HG03558 (cell line): ENCODE measurements at regions not wholly inside any gene's neighbourhood (a gene's known extent, or its start where the extent isn't known, plus 50 kb on each side); places are given as distances from the start of the nearest gene placed in this dataset.
A peak's percentile ranks its signal among the peaks of the same experiment; 100 is the strongest.

Experiments
- ATAC-seq: cut with Tn5 transposase; IDR thresholded peaks from one replicate; pipeline ENCODE4 v1.9.1; 2021; ENCODE audit warnings: moderate number of reproducible peaks; ENCODE audit not compliant: unreplicated experiment; ENCODE audit errors: extremely low read depth

- ATAC-seq: no peak
Observed at GRCh38 chr17:5781236-5781927, 197.1 kb upstream of the NLRP1 start.

GRCh38 chr17:5783269-5783668 is 199.0 kb upstream of the NLRP1 start:
- ATAC-seq: no peak

GRCh38 chr17:5783851-5784250 is 199.5 kb upstream of the NLRP1 start:
- no peak for ATAC-seq

- ATAC-seq: no peak
Observed at GRCh38 chr17:5784791-5785190, 200.5 kb upstream of the NLRP1 start.

- no peak for ATAC-seq
Observed at GRCh38 chr17:5785338-5785737, 201.0 kb upstream of the NLRP1 start.

GRCh38 chr17:5785867-5786509 is 201.7 kb upstream of the NLRP1 start:
- peak; percentile 40 for ATAC-seq

GRCh38 chr17:5786510-5786875 is 202.2 kb upstream of the NLRP1 start:
- no peak for ATAC-seq

- ATAC-seq: no peak
Observed at GRCh38 chr17:5788266-5788900, 204.1 kb upstream of the NLRP1 start.

GRCh38 chr17:5789528-5789927 is 205.2 kb upstream of the NLRP1 start:
- ATAC-seq: no peak

- no peak for ATAC-seq
Observed at GRCh38 chr17:5793157-5793556, 208.8 kb upstream of the NLRP1 start.

- ATAC-seq: no peak
Observed at GRCh38 chr17:5793899-5794298, 209.6 kb upstream of the NLRP1 start.

- no peak for ATAC-seq
Observed at GRCh38 chr17:5794385-5794784, 210.1 kb upstream of the NLRP1 start.

- ATAC-seq: no peak
Observed at GRCh38 chr17:5794881-5795506, 210.7 kb upstream of the NLRP1 start.

GRCh38 chr17:5797447-5798050 is 213.2 kb upstream of the NLRP1 start:
- ATAC-seq: no peak

GRCh38 chr17:5798094-5798493 is 213.8 kb upstream of the NLRP1 start:
- no peak for ATAC-seq

- ATAC-seq: no peak
Observed at GRCh38 chr17:5800131-5800530, 215.8 kb upstream of the NLRP1 start.

GRCh38 chr17:5800646-5801045 is 216.3 kb upstream of the NLRP1 start:
- ATAC-seq: no peak

- no peak for ATAC-seq
Observed at GRCh38 chr17:5804251-5804650, 219.9 kb upstream of the NLRP1 start.

- ATAC-seq: no peak
Observed at GRCh38 chr17:5809056-5809455, 224.7 kb upstream of the NLRP1 start.

GRCh38 chr17:5809580-5810188 is 225.4 kb upstream of the NLRP1 start:
- no peak for ATAC-seq
